Transverse colon (tissue), 4 donors: ENCODE measurements at regions not wholly inside any gene's neighbourhood (a gene's known extent, or its start where the extent isn't known, plus 50 kb on each side); places are given as distances from the start of the nearest gene placed in this dataset.

Experiments used
- DNase-seq: peaks from one replicate; pipeline ENCODE4 v3.0.0-alpha.2; 2019
- H3K27ac ChIP-seq, 4 donors: fragments of 200-600 bp; sonication (generic); 2 replicates each; pipeline ENCODE4 v1.5.1; 2016 to 2018; ENCODE audit warnings: inconsistent platforms in 4 of 4
- H3K27me3 ChIP-seq: fragments of 200-600 bp; sonication (generic); 2 replicates; pipeline ENCODE4 v1.5.1; 2017; ENCODE audit warnings: inconsistent platforms
- H3K36me3 ChIP-seq, 4 donors: fragments of 200-600 bp; sonication (generic); 2 replicates each; pipeline ENCODE4 v1.5.1; 2017 to 2019; ENCODE audit warnings: inconsistent platforms in 4 of 4
- H3K4me1 ChIP-seq, 4 donors: fragments of 200-600 bp; sonication (generic); 2 replicates each; pipeline ENCODE4 v1.5.1; 2017 to 2020; ENCODE audit warnings: inconsistent platforms in 4 of 4
- H3K4me3 ChIP-seq, 4 donors: fragments of 200-600 bp; sonication (generic); 1 replicate in 1 of 4; 2 replicates in 3 of 4; pipeline versions ENCODE4 v1.5.1 to v1.6.1; 2017 to 2019; ENCODE audit warnings: inconsistent platforms in 4 of 4
- H3K9me3 ChIP-seq, 2 donors: fragments of 200-600 bp; sonication (generic); 2 replicates each; pipeline ENCODE4 v1.5.1; 2017 to 2019; ENCODE audit warnings: inconsistent platforms in 2 of 2
- EP300 ChIP-seq: sonication (generic); formaldehyde crosslinking; IDR thresholded peaks from one replicate; pipeline ENCODE4 v1.6.1; 2017; ENCODE audit warnings: antibody characterized with exemption, low read depth
- POLR2A ChIP-seq: fragments of 450-650 bp; IDR thresholded peaks from one replicate; pipeline ENCODE4 v1.6.1; 2016; ENCODE audit warnings: antibody characterized with exemption, mild to moderate bottlenecking, moderate library complexity
- POLR2AphosphoS5 ChIP-seq, 3 donors: sonication (generic); formaldehyde crosslinking; IDR thresholded peaks; one replicate each; pipeline ENCODE4 v1.6.1; 2016; ENCODE audit warnings: antibody characterized with exemption in 3 of 3
- WGBS, 2 donors: methylation state at CpG; one replicate each; pipeline ENCODE4 v1.1.5; 2018; ENCODE audit warnings: low coverage in 1 of 2; 5-methylcytosine and 5-hydroxymethylcytosine counted together
- in situ Hi-C, 4 donors: fragments of 200-750 bp; cut with MboI; loops; one replicate each; pipeline versions ENCODE4 v1.15.0 to v1.15.1; 2017; ENCODE audit warnings: low sequenced_read_pairs in 3 of 4, low pct_ligation_motif_present in 1 of 4, low pct_unique_long_range_greater_than_20kb in 1 of 4
- intact Hi-C: fragments of 100-400 bp; cut with DNase I; formaldehyde crosslinking; loops from one replicate; pipeline ENCODE4 v1.15.1; 2023; ENCODE audit warnings: low total_unique reads
- TF ChIP-seq, protein P1 (sequence below), 5 experiments: fragments of 200-600 bp in 3 of 5; fragments of 450-650 bp in 2 of 5; sonication (generic) in 3 of 5; IDR thresholded peaks; 1 replicate in 2 of 5; 2 replicates in 3 of 5; pipeline ENCODE4 v1.5.1; 2016 to 2017; ENCODE audit warnings: antibody characterized with exemption in 5 of 5, inconsistent platforms in 3 of 5, mild to moderate bottlenecking in 2 of 5, moderate library complexity in 1 of 5

DNA sequence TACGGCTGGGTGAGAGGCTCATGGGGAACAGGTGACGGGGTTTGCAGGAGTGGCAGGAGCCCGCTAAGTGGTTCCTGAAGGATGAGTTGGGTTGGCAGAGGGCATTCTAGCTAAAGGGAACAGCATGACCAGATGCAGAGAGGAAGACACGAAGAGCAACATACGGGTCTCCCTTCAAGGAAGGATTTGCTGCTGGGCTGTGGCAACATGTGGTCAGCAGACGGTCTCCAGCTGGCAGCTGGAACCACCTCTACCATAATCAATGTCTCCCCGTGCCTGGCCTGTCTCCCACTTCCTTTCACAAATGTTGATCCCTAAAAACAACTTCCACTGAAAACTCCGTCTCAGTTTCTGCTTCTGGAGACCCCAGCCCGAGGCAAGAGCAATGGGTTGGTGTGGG lies 80.6 kb upstream of the SULF2 start:
- Histone ChIP-seq H3K36me3 (no peaks in the 10 kb centered on the region), H3K4me1 (no peaks in the 10 kb centered on the region), H3K27ac (no peak overlapping the region), H3K9me3 (no peaks in the 10 kb centered on the region), H3K4me3 (no peak overlapping the region), H3K27me3 (peaks cover 8% of the 10 kb centered on the region)
- no peak for TF ChIP-seq EP300
- DNase-seq, result no peak
- WGBS, 2 donors, result 70 to 92% methylated on average over 2 to 9 of the region's 9 CpGs
- intact Hi-C loops (no loop called here), in situ Hi-C loops (no loop called here)

DNA sequence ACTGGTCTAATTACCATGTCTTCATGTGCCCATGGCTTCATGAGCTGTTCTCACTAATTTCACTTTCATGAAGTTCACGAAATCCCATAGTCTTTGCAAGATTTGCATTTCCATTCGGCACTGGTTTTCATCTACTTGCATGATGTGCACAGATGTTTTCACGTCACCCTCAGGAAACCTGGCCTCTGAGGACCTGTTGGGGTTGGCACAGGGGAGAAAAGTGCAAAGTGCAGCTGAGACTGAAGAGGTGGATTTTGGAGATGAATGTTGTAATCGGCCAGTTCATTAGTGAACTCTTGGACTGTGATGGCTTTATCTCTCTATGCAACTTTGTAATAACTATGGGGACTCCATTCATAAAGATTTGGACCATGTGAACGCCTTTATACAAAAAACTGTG lies 80.2 kb upstream of the SULF2 start:
- Histone ChIP-seq H3K36me3 (no peaks in the 10 kb centered on the region), H3K27ac (no peak overlapping the region), H3K4me3 (no peak overlapping the region), H3K4me1 (no peaks in the 10 kb centered on the region), H3K9me3 (no peaks in the 10 kb centered on the region), H3K27me3 (peaks cover 8% of the 10 kb centered on the region)
- intact Hi-C loops, result no loop called here
- 47 to 89% methylated on average over 3 to 5 of the region's 5 CpGs for WGBS, 2 donors
- in situ Hi-C loops, result no loop called here
- DNase-seq, result no peak
- TF ChIP-seq, protein P1, sequence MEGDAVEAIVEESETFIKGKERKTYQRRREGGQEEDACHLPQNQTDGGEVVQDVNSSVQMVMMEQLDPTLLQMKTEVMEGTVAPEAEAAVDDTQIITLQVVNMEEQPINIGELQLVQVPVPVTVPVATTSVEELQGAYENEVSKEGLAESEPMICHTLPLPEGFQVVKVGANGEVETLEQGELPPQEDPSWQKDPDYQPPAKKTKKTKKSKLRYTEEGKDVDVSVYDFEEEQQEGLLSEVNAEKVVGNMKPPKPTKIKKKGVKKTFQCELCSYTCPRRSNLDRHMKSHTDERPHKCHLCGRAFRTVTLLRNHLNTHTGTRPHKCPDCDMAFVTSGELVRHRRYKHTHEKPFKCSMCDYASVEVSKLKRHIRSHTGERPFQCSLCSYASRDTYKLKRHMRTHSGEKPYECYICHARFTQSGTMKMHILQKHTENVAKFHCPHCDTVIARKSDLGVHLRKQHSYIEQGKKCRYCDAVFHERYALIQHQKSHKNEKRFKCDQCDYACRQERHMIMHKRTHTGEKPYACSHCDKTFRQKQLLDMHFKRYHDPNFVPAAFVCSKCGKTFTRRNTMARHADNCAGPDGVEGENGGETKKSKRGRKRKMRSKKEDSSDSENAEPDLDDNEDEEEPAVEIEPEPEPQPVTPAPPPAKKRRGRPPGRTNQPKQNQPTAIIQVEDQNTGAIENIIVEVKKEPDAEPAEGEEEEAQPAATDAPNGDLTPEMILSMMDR (IDR thresholded peaks at IDR 0.05), result no peak
- no peak for TF ChIP-seq EP300
- TF ChIP-seq POLR2A, result no peak
- no peak for TF ChIP-seq POLR2AphosphoS5 (IDR thresholded peaks at IDR 0.05)

DNA sequence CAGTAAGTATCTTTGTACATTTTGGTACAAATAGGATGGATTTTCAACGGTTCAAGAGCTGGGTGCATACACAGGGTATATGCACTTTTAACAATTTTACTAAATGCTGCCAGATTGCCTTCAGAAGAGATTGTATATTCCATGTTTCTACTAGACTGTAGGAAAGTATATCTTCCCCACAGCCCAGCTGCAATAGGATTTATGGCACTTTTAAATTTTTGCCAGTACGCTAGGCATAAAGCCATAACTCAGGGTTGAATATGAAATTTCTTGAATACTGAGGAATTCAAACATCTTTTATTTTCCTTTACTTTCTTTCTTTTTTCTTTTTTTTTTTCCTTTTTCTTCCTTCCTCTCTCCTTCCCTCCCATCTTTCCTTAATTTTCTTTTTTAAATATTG lies 78.7 kb upstream of the SULF2 start:
- 38 to 58% methylated on average over 1 to 2 of the region's 2 CpGs for WGBS, 2 donors
- TF ChIP-seq EP300, result no peak
- TF ChIP-seq POLR2AphosphoS5 (IDR thresholded peaks at IDR 0.05), result no peak
- TF ChIP-seq, protein P1 (IDR thresholded peaks at IDR 0.05), result no peak
- TF ChIP-seq POLR2A, result no peak
- Histone ChIP-seq H3K9me3 (no peaks in the 10 kb centered on the region), H3K4me3 (no peak overlapping the region), H3K27ac (no peak overlapping the region), H3K27me3 (peaks cover 8% of the 10 kb centered on the region), H3K4me1 (no peaks in the 10 kb centered on the region), H3K36me3 (no peaks in the 10 kb centered on the region)
- intact Hi-C loops, result no loop called here
- no peak for DNase-seq
- in situ Hi-C loops, result no loop called here

DNA sequence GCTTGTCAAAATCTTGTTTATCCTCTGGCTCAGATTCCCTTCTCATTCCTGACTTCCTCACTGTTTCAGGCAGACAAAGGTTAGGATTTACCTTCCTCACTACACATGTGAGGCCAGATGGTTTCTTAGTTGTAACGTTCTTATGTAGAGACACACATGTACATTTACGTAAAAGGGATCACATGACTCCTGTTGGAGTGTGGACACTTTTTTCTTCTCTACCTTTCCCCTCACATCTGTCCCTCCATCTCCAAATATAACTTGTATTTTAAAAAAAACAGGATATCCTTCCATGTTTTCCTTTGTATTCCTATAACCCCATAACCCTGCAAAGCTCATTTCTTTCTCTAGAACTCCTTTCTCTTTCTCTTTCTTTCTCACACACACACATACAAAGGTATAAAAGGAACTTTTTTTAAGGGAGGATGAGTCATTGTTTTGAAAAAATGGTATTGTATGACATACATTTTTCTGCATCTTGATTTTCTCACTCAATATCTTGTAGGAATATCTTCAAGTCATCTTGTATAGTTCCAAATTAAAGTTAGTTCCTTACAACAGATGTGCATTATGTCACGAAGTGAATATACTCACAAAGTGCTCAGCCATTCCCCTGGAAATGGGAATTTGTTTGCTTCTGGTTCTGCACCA lies 78.2 kb upstream of the SULF2 start:
- in situ Hi-C loops, result no loop called here
- H3K4me3 ChIP-seq, result no peak overlapping the region
- no peak overlapping the region for H3K27ac ChIP-seq
- no peaks in the 10 kb centered on the region for H3K36me3 ChIP-seq
- WGBS, 2 donors, result 53 to 71% methylated on average over 3 of the region's 3 CpGs
- no peak for TF ChIP-seq POLR2A
- TF ChIP-seq, protein P1 (IDR thresholded peaks at IDR 0.05), result no peak
- TF ChIP-seq EP300, result no peak
- TF ChIP-seq POLR2AphosphoS5 (IDR thresholded peaks at IDR 0.05), result no peak
- no peaks in the 10 kb centered on the region for H3K9me3 ChIP-seq
- intact Hi-C loops, result no loop called here
- DNase-seq, result no peak
- peaks cover 8% of the 10 kb centered on the region for H3K27me3 ChIP-seq
- H3K4me1 ChIP-seq, result no peaks in the 10 kb centered on the region
